ENCODE measurements at regions not wholly inside any gene's neighbourhood (a gene's known extent, or its start where the extent isn't known, plus 50 kb on each side); places are given as distances from the start of the nearest gene placed in this dataset.
A peak's percentile ranks its signal among the peaks of the same experiment; 100 is the strongest.

GRCh38 chr3:95352471-95352870 lies 1289.6 kb downstream of the NSUN3 start (continued):
- TF ChIP-seq ZNF671 (CRISPR knock-in tag; IDR thresholded peaks at IDR 0.05) (no peak), ATF3 (CRISPR knock-in tag; conservative IDR thresholded peaks at IDR 0.05) (no peak), CREM (CRISPR knock-in tag; IDR thresholded peaks at IDR 0.05) (no peak), NR2C2 (CRISPR knock-in tag; IDR thresholded peaks at IDR 0.05) (no peak), CREB1 (CRISPR knock-in tag; IDR thresholded peaks at IDR 0.05) (no peak), ZNF396 (CRISPR knock-in tag; IDR thresholded peaks at IDR 0.05; ENCODE audit: borderline replicate concordance) (no peak), IRF2 (CRISPR knock-in tag; IDR thresholded peaks at IDR 0.05; ENCODE audit: borderline replicate concordance, low read depth) (no peak), IRF1 (CRISPR knock-in tag; IDR thresholded peaks at IDR 0.05) (no peak), CDX4 (CRISPR knock-in tag; IDR thresholded peaks at IDR 0.05; ENCODE audit: borderline replicate concordance) (no peak), ZMAT4 (CRISPR knock-in tag; IDR thresholded peaks at IDR 0.05) (no peak), GRHL2 (CRISPR knock-in tag; IDR thresholded peaks at IDR 0.05; ENCODE audit: insufficient replicate concordance, severe bottlenecking) (no peak), ZNF121 (CRISPR knock-in tag; IDR thresholded peaks at IDR 0.05) (no peak), ERG (CRISPR knock-in tag; IDR thresholded peaks at IDR 0.05) (no peak), NR1H2 (CRISPR knock-in tag; IDR thresholded peaks at IDR 0.05) (no peak), CTCF (IDR thresholded peaks at IDR 0.05) (no peak)

- CTCF ChIA-PET, result no interaction called here
- DNase-seq (ENCODE audit: low spot score) (no peak), ATAC-seq (peak; percentile 61)
- POLR2A ChIA-PET, result no interaction called here
- H3K9me3 Mint-ChIP-seq, result no peaks in the 10 kb centered on the region; the same call in 1 of the 2 replicates
- H3K27ac Mint-ChIP-seq, result peak overlapping the region; percentile 90
- H3K4me1 Mint-ChIP-seq, result peaks cover 70% of the 10 kb centered on the region
- no peaks in the 10 kb centered on the region for H3K36me3 Mint-ChIP-seq
- no peaks in the 10 kb centered on the region for H3K27me3 Mint-ChIP-seq (ENCODE audit: low read depth)
- peak overlapping the region; percentile 20; the same call in 1 of the 2 replicates for H3K4me3 Mint-ChIP-seq
- TF ChIP-seq RELA (CRISPR knock-in tag; IDR thresholded peaks at IDR 0.05; ENCODE audit: borderline replicate concordance), result no peak
- TF ChIP-seq ESRRA (CRISPR knock-in tag; IDR thresholded peaks at IDR 0.05; ENCODE audit: borderline replicate concordance), result no peak
- TF ChIP-seq AR (CRISPR knock-in tag; IDR thresholded peaks at IDR 0.05), result no peak
- no peak for TF ChIP-seq STAT6 (CRISPR knock-in tag; conservative IDR thresholded peaks at IDR 0.05; ENCODE audit: low read depth)
- TF ChIP-seq ETV6 (CRISPR knock-in tag; IDR thresholded peaks at IDR 0.05), result no peak
- TF ChIP-seq TEAD1 (CRISPR knock-in tag; IDR thresholded peaks at IDR 0.05), result no peak
- no peak for TF ChIP-seq ZNF416 (CRISPR knock-in tag; IDR thresholded peaks at IDR 0.05)
- TF ChIP-seq CREM (CRISPR knock-in tag; IDR thresholded peaks at IDR 0.05), result no peak
These were observed 1291.6 kb downstream of the NSUN3 start for GRCh38 chr3:95354489-95354888.

Measured in WTC11 (cell line).